HEK293 (cell line): ENCODE measurements at regions not wholly inside any gene's neighbourhood (a gene's known extent, or its start where the extent isn't known, plus 50 kb on each side); places are given as distances from the start of the nearest gene placed in this dataset.

ENCODE experiments used
- CTCF ChIA-PET: fragments of 350-600 bp; formaldehyde crosslinking; extraction: SDS; loops from one replicate; lab custom pipeline; 2021; ENCODE audit warnings: antibody characterized with exemption; lab: Yijun Ruan, JAX
- POLR2A ChIA-PET: fragments of 300-600 bp; formaldehyde crosslinking; extraction: SDS; loops from one replicate; lab custom pipeline; 2020; ENCODE audit warnings: antibody characterized with exemption, inconsistent platforms; lab: Yijun Ruan, JAX
- H3K27ac ChIP-seq: fragments of 200-500 bp; sonication (Bioruptor generic); 2 replicates; pipeline ENCODE4 v1.5.1; 2014; ENCODE audit warnings: low read depth, low read length, control low read depth, inconsistent platforms; ENCODE audit errors: extremely low read depth
- H3K36me3 ChIP-seq, 2 experiments: fragments of 200-500 bp in 1 of 2; sonication (Bioruptor generic) in 1 of 2; 1 replicate in 1 of 2; 2 replicates in 1 of 2; pipeline ENCODE4 v1.5.1; 2014 to 2017; ENCODE audit warnings: inconsistent platforms in 2 of 2, low read length in 2 of 2; ENCODE audit not compliant: control insufficient read depth in 2 of 2, insufficient read depth in 1 of 2
- H3K4me1 ChIP-seq: fragments of 200-500 bp; sonication (Bioruptor generic); 2 replicates; pipeline ENCODE4 v1.5.1; 2014; ENCODE audit warnings: mild to moderate bottlenecking, low read length, inconsistent platforms; ENCODE audit not compliant: control insufficient read depth, insufficient read depth
- H3K4me3 ChIP-seq: 2 replicates; pipeline ENCODE4 v1.5.1; 2011; ENCODE audit warnings: low read depth, mild to moderate bottlenecking, control low read depth, low read length, moderate library complexity
- H3K9me3 ChIP-seq: fragments of 200-500 bp; sonication (Bioruptor generic); 2 replicates; pipeline ENCODE4 v1.5.1; 2014; ENCODE audit warnings: low read depth, low read length, inconsistent platforms; ENCODE audit not compliant: control insufficient read depth, insufficient read depth
- GLI4 ChIP-seq: fragments of 450-650 bp; formaldehyde crosslinking; IDR thresholded peaks from 2 replicates; pipeline ENCODE4 v1.5.1; 2016; ENCODE audit warnings: missing biosample characterization, missing genetic modification characterization
- KLF10 ChIP-seq: fragments of 450-650 bp; IDR thresholded peaks from 2 replicates; pipeline ENCODE4 v1.5.1; 2018; ENCODE audit warnings: missing biosample characterization, mild to moderate bottlenecking, missing genetic modification characterization
- MEIS1 ChIP-seq: sonication (generic); formaldehyde crosslinking; IDR thresholded peaks from 2 replicates; pipeline ENCODE4 v1.8.1; 2022; ENCODE audit warnings: missing genetic modification reagents, mild to moderate bottlenecking, borderline replicate concordance
- YY1 ChIP-seq: fragments of 450-650 bp; formaldehyde crosslinking; IDR thresholded peaks from 2 replicates; pipeline ENCODE4 v1.5.1; 2018; ENCODE audit warnings: missing biosample characterization, missing genetic modification characterization
- ZBTB1 ChIP-seq: fragments of 450-650 bp; formaldehyde crosslinking; IDR thresholded peaks from 2 replicates; pipeline ENCODE4 v1.5.1; 2016; ENCODE audit warnings: missing biosample characterization, missing genetic modification characterization
- ZBTB17 ChIP-seq: fragments of 450-650 bp; formaldehyde crosslinking; IDR thresholded peaks from 2 replicates; pipeline ENCODE4 v1.5.1; 2016; ENCODE audit warnings: missing biosample characterization, missing genetic modification characterization
- ZNF114 ChIP-seq: fragments of 450-650 bp; formaldehyde crosslinking; IDR thresholded peaks from 2 replicates; pipeline ENCODE4 v1.5.0; 2017; ENCODE audit warnings: missing biosample characterization, missing genetic modification characterization
- ZNF169 ChIP-seq: fragments of 450-650 bp; formaldehyde crosslinking; IDR thresholded peaks from 2 replicates; pipeline ENCODE4 v1.5.1; 2016; ENCODE audit warnings: missing biosample characterization, missing genetic modification characterization
- ZNF2 ChIP-seq: fragments of 450-650 bp; formaldehyde crosslinking; IDR thresholded peaks from 2 replicates; pipeline ENCODE4 v1.5.1; 2016; ENCODE audit warnings: missing biosample characterization, missing genetic modification characterization
- ZNF214 ChIP-seq: fragments of 450-650 bp; formaldehyde crosslinking; IDR thresholded peaks from 2 replicates; pipeline ENCODE4 v1.5.1; 2017; ENCODE audit warnings: missing biosample characterization, mild to moderate bottlenecking, missing genetic modification characterization, borderline replicate concordance
- ZNF23 ChIP-seq: fragments of 450-650 bp; formaldehyde crosslinking; IDR thresholded peaks from 2 replicates; pipeline ENCODE4 v1.5.1; 2016; ENCODE audit warnings: missing biosample characterization, missing genetic modification characterization, borderline replicate concordance
- ZNF341 ChIP-seq: fragments of 450-650 bp; formaldehyde crosslinking; IDR thresholded peaks from 2 replicates; pipeline ENCODE4; 2016; ENCODE audit warnings: low read depth, missing biosample characterization, missing genetic modification characterization
- ZNF501 ChIP-seq: fragments of 450-650 bp; formaldehyde crosslinking; IDR thresholded peaks from 2 replicates; pipeline ENCODE4 v1.5.1; 2016; ENCODE audit warnings: missing biosample characterization, missing genetic modification characterization
- ZNF530 ChIP-seq: fragments of 450-650 bp; formaldehyde crosslinking; IDR thresholded peaks from 2 replicates; pipeline ENCODE4 v1.5.1; 2016; ENCODE audit warnings: low read depth, missing biosample characterization, missing genetic modification characterization
- ZNF555 ChIP-seq: fragments of 450-650 bp; formaldehyde crosslinking; conservative IDR thresholded peaks from 2 replicates; pipeline ENCODE4 v1.5.1; 2017; ENCODE audit warnings: missing biosample characterization, mild to moderate bottlenecking, missing genetic modification characterization, inconsistent platforms
- ZNF561 ChIP-seq: fragments of 450-650 bp; IDR thresholded peaks from 2 replicates; pipeline ENCODE4 v1.5.1; 2018; ENCODE audit warnings: missing biosample characterization, missing genetic modification characterization, borderline replicate concordance
- ZNF624 ChIP-seq: fragments of 450-650 bp; formaldehyde crosslinking; IDR thresholded peaks from 2 replicates; pipeline ENCODE4 v1.5.1; 2017; ENCODE audit warnings: missing biosample characterization, missing genetic modification characterization
- ZNF629 ChIP-seq: fragments of 450-650 bp; formaldehyde crosslinking; IDR thresholded peaks from 2 replicates; pipeline ENCODE4 v1.5.1; 2017; ENCODE audit warnings: missing biosample characterization, missing genetic modification characterization
- ZNF777 ChIP-seq: fragments of 450-650 bp; formaldehyde crosslinking; IDR thresholded peaks from 2 replicates; pipeline ENCODE4 v1.5.1; 2017; ENCODE audit warnings: missing biosample characterization, missing genetic modification characterization, borderline replicate concordance
- ZNF830 ChIP-seq: fragments of 450-650 bp; IDR thresholded peaks from 2 replicates; pipeline ENCODE4 v1.5.0; 2018; ENCODE audit warnings: missing biosample characterization, missing genetic modification characterization, low read depth, mild to moderate bottlenecking, moderate library complexity
- TF ChIP-seq, protein P1 (sequence below): fragments of 450-650 bp; formaldehyde crosslinking; IDR thresholded peaks from 2 replicates; pipeline ENCODE4 v1.5.1; 2016; ENCODE audit warnings: missing biosample characterization, missing genetic modification characterization
- TF ChIP-seq, protein P2 (sequence below): fragments of 450-650 bp; IDR thresholded peaks from 2 replicates; pipeline ENCODE4 v1.5.1; 2018; ENCODE audit warnings: missing biosample characterization, mild to moderate bottlenecking, missing genetic modification characterization
- TF ChIP-seq, protein P3 (sequence below): fragments of 450-650 bp; formaldehyde crosslinking; IDR thresholded peaks from 2 replicates; pipeline ENCODE4 v1.5.1; 2016; ENCODE audit warnings: missing biosample characterization, missing genetic modification characterization
- TF ChIP-seq, protein P4 (sequence below): fragments of 450-650 bp; formaldehyde crosslinking; IDR thresholded peaks from 2 replicates; pipeline ENCODE4 v1.5.0; 2017; ENCODE audit warnings: missing biosample characterization, missing genetic modification characterization, borderline replicate concordance

DNA sequence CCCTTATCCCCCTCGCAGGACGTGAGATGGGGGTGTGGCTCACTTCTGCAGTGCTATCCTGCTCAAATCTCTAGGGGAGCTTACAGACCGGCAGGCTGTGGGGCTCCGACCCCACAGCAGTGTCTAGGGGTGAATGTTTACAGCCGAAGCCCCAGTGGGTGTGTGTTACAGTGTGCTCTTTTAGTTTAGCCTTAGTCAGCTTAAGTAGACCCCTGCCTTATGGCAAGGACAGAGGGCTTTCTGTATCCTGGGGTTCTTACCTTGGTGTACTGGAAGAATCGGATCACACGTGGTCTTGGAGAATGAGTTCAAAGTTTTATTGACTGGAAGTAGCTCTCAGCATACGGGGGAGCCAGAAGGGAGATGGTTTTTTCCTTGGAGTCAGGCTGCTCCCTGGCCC is 348.2 kb upstream of the GYPC start:
- peak overlapping the region; percentile 60; the same call in 1 of the 2 replicates for H3K27ac ChIP-seq
- CTCF ChIA-PET: no interaction called here

DNA sequence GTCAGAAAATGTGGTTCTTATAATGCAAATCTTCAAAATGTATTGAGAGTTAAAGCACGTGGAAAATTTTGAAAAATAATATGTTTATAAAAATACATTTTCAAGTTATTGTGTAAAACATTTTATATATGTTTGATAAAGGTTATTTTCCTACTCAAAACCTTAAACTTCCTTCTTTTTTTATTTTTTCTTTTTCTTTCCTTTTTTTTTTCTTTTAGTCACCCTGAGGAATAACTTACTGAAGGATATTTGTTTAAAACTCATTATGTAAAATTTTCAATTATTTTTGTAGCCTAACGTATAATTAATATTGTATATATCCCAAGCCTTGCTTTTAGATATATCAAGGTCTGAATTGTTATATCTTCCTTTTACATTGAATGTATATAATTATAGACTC is 346.8 kb upstream of the GYPC start:
- TF ChIP-seq ZNF169 (tag by site-specific recombination): no peak
- Histone ChIP-seq H3K36me3 (no peaks in the 10 kb centered on the region), H3K27ac (no peak overlapping the region), H3K9me3 (no peaks in the 10 kb centered on the region), H3K4me1 (no peaks in the 10 kb centered on the region), H3K4me3 (no peak overlapping the region)
- POLR2A ChIA-PET: interaction anchor here (0.6 to 1.1 kb wide), 2 partner anchors 8 to 11 kb away, joined by 3 to 4 read pairs; no protein-coding TSS in a partner anchor
- CTCF ChIA-PET: interaction anchor here (0.6 kb wide), 1 partner anchor 459 kb away, joined by 3 read pairs; no protein-coding TSS in a partner anchor

More for the DNA sequence above, 348.2 kb upstream of the GYPC start:
- Histone ChIP-seq H3K9me3 (no peaks in the 10 kb centered on the region), H3K4me1 (no peaks in the 10 kb centered on the region), H3K4me3 (peak overlapping the region; percentile 47), H3K36me3 (no peaks in the 10 kb centered on the region)
- TF ChIP-seq ZBTB1 (no peak), ZNF214 (no peak), ZBTB17 (tag by site-specific recombination) (no peak), MEIS1 (CRISPR knock-in tag) (no peak), ZNF530 (no peak), ZNF341 (tag by site-specific recombination) (no peak), ZNF830 (tag by site-specific recombination) (no peak), ZNF114 (tag by site-specific recombination) (no peak), YY1 (no peak), ZNF624 (no peak), ZNF501 (tag by site-specific recombination) (no peak), GLI4 (no peak), ZNF777 (tag by site-specific recombination) (no peak)
- TF ChIP-seq, protein P1, sequence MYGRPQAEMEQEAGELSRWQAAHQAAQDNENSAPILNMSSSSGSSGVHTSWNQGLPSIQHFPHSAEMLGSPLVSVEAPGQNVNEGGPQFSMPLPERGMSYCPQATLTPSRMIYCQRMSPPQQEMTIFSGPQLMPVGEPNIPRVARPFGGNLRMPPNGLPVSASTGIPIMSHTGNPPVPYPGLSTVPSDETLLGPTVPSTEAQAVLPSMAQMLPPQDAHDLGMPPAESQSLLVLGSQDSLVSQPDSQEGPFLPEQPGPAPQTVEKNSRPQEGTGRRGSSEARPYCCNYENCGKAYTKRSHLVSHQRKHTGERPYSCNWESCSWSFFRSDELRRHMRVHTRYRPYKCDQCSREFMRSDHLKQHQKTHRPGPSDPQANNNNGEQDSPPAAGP (tag by site-specific recombination): no peak
- POLR2A ChIA-PET: no interaction called here

DNA sequence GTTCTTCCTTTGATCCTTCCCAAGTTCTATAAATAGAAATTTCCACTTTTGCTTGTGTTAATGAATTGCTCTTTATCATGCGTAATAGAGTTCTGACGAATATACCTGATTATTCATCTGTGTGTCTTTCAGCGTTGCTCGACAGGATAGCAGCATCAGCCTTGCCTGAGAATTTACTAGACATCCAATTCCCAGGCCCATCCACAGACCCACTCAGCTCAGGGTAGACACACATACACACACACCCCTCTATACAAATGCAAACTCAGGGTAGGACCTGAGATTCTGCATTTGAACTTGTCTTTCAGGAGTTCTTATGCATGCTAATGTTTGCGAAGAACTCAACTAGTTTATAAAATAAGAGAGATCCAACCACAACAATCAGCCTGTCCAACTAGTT is 343.4 kb upstream of the GYPC start:
- CTCF ChIA-PET: no interaction called here
- no peak overlapping the region for H3K4me3 ChIP-seq
- H3K27ac ChIP-seq: no peak overlapping the region
- no peaks in the 10 kb centered on the region for H3K4me1 ChIP-seq
- H3K36me3 ChIP-seq: no peaks in the 10 kb centered on the region
- TF ChIP-seq KLF10 (tag by site-specific recombination): no peak
- TF ChIP-seq, protein P2, sequence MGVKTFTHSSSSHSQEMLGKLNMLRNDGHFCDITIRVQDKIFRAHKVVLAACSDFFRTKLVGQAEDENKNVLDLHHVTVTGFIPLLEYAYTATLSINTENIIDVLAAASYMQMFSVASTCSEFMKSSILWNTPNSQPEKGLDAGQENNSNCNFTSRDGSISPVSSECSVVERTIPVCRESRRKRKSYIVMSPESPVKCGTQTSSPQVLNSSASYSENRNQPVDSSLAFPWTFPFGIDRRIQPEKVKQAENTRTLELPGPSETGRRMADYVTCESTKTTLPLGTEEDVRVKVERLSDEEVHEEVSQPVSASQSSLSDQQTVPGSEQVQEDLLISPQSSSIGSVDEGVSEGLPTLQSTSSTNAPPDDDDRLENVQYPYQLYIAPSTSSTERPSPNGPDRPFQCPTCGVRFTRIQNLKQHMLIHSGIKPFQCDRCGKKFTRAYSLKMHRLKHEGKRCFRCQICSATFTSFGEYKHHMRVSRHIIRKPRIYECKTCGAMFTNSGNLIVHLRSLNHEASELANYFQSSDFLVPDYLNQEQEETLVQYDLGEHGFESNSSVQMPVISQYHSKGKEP: no peak
- no peak for TF ChIP-seq ZNF2 (tag by site-specific recombination)
- TF ChIP-seq, protein P3, sequence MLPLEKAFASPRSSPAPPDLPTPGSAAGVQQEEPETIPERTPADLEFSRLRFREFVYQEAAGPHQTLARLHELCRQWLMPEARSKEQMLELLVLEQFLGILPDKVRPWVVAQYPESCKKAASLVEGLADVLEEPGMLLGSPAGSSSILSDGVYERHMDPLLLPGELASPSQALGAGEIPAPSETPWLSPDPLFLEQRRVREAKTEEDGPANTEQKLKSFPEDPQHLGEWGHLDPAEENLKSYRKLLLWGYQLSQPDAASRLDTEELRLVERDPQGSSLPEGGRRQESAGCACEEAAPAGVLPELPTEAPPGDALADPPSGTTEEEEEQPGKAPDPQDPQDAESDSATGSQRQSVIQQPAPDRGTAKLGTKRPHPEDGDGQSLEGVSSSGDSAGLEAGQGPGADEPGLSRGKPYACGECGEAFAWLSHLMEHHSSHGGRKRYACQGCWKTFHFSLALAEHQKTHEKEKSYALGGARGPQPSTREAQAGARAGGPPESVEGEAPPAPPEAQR (tag by site-specific recombination): no peak
- no peak for TF ChIP-seq ZNF830 (tag by site-specific recombination)
- TF ChIP-seq ZNF555 (tag by site-specific recombination): no peak
- no peak for TF ChIP-seq ZNF629
- TF ChIP-seq ZNF561 (tag by site-specific recombination): no peak
- TF ChIP-seq, protein P4, sequence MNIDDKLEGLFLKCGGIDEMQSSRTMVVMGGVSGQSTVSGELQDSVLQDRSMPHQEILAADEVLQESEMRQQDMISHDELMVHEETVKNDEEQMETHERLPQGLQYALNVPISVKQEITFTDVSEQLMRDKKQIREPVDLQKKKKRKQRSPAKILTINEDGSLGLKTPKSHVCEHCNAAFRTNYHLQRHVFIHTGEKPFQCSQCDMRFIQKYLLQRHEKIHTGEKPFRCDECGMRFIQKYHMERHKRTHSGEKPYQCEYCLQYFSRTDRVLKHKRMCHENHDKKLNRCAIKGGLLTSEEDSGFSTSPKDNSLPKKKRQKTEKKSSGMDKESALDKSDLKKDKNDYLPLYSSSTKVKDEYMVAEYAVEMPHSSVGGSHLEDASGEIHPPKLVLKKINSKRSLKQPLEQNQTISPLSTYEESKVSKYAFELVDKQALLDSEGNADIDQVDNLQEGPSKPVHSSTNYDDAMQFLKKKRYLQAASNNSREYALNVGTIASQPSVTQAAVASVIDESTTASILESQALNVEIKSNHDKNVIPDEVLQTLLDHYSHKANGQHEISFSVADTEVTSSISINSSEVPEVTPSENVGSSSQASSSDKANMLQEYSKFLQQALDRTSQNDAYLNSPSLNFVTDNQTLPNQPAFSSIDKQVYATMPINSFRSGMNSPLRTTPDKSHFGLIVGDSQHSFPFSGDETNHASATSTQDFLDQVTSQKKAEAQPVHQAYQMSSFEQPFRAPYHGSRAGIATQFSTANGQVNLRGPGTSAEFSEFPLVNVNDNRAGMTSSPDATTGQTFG: no peak
- no peak for TF ChIP-seq ZNF23 (tag by site-specific recombination)
- POLR2A ChIA-PET: no interaction called here
- H3K9me3 ChIP-seq: no peaks in the 10 kb centered on the region
